NB4 (cell line): ENCODE measurements at regions not wholly inside any gene's neighbourhood (a gene's known extent, or its start where the extent isn't known, plus 50 kb on each side); places are given as distances from the start of the nearest gene placed in this dataset.

Experiments used
- CTCF ChIP-seq: IDR thresholded peaks from one replicate; pipeline ENCODE4 v1.5.1; 2012; ENCODE audit warnings: low read depth, low read length
- MAX ChIP-seq: IDR thresholded peaks from 2 replicates; pipeline ENCODE4 v1.6.1; 2011; ENCODE audit warnings: low read depth, low read length
- MYC ChIP-seq: IDR thresholded peaks from 2 replicates; pipeline ENCODE4 v1.6.1; 2011; ENCODE audit warnings: low read depth, low read length
- POLR2A ChIP-seq: IDR thresholded peaks from 2 replicates; pipeline ENCODE4 v1.6.1; 2011; ENCODE audit warnings: mild to moderate bottlenecking; ENCODE audit not compliant: insufficient read length; ENCODE audit errors: extremely low read depth

GRCh38 chr2:129062146-129062912 is 743.7 kb upstream of the HS6ST1 start:
- no peak for TF ChIP-seq MYC
- TF ChIP-seq CTCF: no peak
- no peak for TF ChIP-seq POLR2A
- no peak for TF ChIP-seq MAX
